Glomerular visceral epithelial cell (primary cell): ENCODE measurements at regions not wholly inside any gene's neighbourhood (a gene's known extent, or its start where the extent isn't known, plus 50 kb on each side); places are given as distances from the start of the nearest gene placed in this dataset.

Experiments used
- DNase-seq: peaks from one replicate; pipeline ENCODE4 v3.0.0-alpha.2; 2016; ENCODE audit errors: extremely low spot score

DNA sequence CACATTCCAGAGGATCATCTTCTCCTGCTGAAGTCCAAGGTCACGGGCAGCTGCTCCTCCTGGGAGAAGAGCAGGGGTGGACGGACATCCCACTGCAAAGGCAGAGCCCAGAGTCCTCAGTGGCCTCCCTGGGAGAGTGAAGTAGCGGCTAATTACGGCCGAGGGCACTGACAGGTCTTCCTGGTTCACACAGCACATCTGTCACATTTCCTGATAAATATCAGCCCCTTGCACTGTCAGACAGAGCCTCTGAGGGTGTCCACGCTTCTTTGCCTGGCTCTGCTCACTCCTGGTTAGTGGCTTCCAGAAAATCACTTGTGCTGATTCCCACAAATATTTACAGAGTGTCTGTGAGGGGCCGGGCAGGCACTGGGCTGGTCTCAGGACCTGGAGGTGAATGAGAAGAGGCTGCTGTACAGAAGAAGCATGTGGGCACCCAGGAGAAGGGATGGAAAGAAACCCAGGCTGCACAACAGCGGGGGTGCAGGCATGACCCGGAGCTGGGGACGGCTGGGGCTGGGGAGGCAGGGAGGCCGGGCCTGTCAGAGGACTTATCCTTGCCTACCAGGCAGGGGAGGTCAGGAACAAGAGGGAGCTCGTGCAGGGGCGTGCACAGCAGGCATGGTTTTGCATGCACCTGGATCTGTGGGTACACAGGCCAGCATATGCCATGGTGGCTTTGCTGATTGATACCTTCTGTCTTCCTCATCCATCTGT, 258.2 kb upstream of the TNRC6C start:
- no peak for DNase-seq

DNA sequence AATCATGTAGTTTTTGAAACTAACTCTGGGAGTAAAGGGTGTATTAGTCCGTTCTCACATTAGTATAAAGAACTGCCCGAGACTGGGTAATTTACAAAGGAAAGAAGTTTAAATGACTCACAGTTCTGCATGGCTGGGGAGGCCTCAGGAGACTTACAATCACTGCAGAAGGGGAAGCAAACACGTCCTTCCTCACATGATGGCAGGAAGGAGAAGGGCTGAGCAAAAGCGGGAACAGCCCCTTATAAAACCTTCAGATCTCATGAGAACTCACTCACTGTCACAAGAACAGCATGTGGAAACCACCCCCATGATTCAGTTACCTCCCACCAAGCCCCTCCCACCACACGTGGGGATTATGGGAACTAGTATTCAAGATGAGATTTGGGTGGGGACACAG, 256.5 kb upstream of the TNRC6C start:
- DNase-seq, result no peak

DNA sequence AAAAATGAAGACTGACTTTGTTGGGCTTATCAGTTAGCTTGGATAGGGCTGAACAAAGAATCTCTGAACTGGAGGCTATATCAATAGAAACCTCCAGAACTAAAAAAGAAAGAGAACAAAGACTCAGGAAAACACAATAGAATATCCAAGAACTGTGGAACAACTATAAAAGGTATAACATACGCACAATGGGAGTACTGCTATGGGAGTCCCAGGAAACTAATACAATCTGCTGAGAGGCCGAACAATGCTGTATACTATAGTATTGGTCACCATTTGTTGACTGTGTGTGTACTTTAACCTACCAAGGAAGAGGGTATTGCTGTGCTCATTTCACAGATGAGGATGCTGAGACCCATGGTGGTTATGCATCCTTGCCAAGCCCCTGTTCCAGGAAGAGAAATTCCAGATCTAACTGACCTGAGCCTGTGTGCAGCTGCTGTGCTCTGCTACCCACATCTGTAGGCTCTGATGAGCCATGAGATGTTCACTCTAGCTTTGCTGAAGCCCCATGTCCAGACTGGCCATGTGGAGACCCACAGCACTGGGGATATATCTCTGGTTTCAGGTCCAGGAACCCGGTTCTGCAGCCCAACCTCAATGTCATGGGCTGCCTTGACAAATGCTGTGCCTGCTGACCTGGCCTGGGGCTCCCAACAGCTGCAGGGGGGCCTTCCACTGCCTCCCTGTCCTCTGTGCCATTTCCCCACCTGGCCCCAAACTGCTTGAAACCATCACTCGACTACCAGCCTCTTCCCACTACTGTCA, 254.3 kb upstream of the TNRC6C start:
- no peak for DNase-seq

DNA sequence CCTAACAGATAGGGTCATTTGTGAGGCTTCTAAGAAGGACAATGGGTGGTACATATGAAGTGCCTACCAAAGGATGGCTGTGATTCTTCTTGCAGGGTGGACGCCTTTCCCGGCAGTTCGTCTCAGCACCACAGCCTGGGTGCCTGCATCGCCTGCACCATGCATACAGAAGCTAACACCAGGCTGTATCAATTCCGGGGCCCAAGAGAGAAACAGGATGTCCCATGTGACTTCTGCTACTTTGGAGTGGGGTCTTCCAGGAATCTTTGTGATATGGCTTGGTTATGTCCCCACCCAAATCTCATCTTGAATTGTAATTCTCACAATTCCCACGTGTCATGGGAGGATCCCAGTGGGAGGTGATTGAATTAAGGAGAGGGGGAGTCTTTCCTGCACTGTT, 251.6 kb upstream of the TNRC6C start:
- no peak for DNase-seq

DNA sequence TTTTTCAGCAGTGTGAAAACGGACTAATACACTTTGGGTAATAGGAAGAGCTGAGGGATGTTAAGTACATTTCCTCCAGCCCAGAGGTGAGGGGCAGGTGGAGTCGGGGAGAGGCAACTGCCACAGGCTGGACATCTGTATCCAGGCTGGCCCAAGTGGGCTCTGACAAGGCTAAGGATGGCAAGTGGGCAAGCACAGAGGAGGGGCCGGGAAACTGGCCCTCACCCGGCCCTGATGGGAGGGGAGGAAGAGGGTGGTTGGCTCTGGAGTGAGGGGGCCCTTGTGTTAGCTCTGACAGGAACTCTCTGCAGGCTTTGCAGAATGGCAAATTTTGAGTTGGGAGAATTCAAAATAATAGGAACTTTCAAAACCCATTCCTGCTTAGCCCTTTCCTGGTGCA, 251.0 kb upstream of the TNRC6C start:
- no peak for DNase-seq

DNA sequence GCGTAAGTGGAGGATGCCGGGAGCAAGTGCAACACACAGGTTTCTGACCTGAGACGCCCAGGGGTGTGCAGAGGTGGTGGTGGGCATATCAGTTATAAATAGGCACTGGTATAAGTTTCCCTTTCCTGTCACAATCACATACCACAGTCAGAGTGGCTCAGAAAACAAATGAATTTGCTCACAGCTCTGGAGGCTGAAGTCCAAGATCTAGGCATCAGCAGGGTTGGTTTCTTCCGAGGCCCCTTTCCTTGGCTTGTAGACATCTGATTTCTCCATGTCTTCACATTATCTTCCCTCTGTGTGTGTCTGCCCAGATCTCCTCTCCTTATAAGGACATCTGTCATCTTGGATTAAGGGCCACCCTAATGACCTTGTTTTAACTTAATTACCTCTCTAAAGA, 250.5 kb upstream of the TNRC6C start:
- DNase-seq, result no peak

DNA sequence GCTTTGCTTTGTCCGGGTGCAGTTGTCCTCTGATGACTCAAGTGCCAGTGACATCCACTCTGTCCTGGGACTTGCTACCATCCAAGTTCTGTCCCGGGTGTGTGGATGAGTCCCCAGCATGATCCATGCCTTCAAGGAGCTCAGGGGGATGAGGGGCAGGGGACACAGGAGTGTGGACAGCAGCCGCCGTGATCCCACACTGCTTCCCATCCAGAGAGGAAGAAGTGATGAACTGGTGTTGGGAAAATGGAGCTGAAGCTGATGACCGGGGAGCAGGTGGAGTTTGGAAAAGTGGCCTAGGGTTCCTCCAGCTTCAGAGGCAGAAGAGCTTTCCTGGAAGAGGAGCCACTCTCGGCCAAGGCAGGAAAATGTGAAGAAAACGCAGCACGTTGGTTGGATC, 249.6 kb upstream of the TNRC6C start:
- no peak for DNase-seq

DNA sequence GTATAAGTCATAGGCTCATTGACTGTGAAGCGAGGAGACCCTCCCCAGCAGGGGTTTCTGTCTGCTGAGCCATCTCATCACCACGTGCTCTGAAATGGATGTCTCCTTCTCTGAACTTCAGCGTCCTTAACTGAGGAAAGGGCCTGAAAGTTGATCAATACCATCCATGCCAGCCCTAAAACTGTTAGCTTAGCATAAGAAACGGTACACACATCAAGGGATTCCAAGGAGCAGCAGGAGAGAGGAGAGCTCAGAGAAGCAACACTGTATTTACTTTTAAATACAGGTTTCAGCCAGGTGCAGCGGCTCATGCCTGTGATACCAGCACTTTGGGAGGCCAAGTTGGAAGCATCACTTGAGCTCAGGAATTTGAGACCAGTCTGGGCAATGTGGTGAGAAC, 248.9 kb upstream of the TNRC6C start:
- DNase-seq, result no peak

DNA sequence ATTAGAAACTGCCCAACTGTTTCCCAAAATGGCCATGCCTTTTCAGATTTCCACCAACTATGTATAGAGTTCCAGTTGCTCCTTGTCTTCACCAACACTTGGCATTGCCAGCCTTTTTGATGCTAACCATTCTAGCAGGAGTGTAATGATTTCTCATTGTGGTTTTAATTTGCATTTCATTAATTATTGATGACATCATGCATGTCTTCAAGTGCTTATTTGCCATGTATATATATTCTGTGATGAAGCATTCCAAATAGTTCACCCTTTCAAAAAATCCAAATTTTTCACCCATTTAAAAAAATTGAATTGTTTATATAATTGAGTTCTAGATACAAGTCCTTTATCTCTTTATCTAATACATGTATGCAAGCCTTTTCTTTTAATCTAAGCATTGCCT, 245.9 kb upstream of the TNRC6C start:
- DNase-seq, result no peak

DNA sequence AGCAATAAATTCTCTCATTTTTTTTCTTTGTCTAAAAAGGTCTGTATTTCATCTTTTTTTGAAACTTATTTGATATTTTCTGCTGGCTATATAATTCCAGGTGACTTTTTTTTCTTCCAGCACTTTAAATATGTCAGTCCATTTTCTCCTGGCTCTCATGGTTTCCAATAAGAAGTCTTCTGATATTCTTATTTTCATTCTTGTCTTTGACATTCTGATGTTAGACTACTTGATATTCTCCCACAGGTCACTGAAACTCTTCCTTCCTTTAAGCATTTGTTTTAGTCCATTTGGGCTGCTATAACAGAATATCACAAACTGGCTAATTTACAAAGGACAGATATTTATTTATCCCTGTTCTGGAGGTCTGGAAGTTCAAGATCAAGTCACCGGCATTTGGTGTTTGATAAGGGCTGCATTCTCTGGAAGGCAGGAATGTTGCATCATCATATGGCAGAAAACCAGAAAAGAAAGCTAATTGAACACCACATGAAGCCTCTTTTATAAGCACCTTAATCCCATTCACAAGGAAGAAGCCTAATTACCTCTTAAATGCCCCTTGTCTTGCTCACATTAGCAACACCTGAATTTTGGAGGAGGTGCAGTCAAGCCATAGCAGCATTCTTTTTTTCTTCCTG, 242.1 kb upstream of the TNRC6C start:
- no peak for DNase-seq

DNA sequence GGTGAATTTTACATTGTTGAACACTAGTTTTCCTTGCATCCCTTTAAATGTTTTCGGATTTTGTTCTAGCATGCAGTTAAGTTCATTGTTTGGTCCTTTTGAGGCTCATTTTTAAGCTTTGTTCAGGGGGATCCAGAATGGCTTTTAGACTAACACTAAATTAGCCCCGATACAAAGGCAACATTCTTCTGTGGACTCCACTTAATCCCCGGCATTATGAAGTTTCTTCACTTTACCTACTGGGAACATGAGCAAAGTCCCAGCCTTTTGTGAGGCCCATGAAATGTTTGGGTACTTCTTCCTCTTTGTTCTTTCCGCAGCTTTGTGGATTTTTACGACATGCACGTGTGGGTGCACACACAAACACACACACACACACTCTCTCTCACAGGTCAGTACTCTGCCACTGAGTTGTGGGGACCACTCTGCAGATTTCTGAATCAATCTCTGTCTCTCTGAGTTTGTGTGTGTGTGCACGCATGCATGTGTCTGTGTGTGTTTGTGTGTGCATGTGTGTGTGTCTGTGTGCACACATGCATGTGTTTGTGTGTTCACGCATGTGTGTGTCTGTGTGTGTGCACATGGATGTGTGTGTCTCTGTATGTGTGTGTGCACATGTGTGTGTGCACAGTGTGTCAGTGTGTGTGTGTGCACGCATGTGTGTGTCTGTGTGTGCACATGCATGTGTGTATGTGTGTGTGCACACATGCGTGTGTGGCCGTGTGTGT, 240.4 kb upstream of the TNRC6C start:
- DNase-seq, result no peak

DNA sequence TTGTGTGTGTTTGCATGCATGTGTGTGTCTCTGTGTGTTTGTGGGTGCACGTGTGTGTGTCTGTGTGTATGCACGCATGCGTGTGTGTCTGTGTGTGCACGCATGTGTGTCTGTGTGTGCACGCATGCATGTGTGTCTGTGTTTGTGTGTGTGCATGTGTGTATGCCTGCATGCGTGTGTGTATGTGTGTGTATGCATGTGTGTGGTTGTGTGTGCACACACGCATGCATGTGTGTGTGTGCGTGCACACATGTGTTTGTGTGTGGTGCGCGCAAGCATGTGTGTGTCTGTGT, 239.9 kb upstream of the TNRC6C start:
- DNase-seq, result no peak

DNA sequence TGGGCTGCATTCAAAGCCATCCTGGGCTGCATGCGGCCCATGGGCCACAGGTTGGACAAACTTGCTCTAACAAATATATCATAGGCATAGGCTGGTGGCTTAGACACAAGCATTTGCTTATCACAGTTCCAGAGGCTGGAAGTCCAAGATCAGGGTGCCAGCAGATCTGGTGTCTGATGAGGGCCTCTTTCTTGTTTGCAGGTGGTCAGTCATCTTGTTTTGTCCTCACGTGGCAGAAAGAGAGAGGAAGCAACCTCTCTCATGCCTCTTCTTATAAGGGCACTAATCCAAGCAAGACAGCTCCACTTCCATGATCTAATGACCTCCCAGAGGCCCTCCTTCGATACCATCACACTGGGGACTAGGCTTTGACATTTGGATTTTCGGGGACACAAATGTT, 238.7 kb upstream of the TNRC6C start:
- DNase-seq, result no peak

DNA sequence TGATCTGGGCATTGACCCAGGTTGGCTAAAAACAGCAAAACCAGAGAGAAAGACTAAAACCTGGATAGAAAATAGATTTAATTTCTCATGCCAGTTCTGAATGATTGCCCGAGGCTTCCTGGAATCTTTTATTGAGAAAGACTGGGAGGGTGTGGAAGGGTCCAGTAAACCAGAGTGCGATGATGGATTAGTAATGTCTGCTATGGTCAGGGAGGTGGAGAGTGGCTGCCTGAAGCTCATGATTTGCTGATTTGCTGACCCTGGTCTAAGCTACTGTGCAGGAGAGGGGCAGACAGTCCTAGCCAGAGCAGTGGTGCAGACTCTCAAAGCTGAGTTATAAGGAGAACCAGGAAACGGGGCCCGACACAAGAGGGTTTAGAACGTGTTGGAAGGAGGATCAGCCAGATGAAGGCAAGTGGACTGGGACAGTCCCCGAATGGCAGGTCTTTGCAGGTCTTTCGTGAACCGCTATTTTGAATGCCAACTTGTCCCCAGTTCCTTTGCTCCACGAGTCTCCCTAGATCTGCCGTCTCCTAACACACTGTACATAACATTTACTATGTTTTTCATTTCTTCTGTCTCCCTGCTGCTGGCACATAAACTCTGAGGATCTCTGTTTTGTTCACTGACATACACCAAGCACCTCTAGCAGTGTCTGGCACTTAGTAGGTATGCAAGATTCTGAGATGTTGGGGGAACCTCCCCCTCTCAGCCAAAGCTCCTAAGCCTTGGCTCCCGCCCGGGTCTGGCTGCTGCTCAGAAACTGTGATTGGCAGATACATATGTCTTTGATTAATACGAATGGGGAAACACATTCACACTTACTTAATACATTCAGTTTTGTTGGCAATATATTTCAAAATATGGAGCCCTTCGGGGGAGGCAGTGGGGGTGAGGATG, 237.3 kb upstream of the TNRC6C start:
- DNase-seq, result no peak

DNA sequence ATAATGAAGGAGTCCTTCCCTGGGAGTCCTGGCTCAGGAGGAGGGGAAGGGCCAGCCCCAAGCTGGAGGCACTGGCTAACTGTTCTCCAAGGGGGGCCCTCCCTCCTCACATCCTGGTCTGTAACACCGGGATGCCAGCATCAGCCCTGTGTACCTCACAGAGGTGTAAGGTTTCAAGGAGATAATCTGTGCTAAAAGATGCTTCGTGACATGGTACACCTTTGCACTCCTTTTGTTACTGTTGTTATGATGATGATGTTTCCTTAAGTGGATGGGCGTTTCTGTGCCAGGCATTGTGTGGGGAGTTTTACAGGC, 236.7 kb upstream of the TNRC6C start:
- DNase-seq, result no peak

DNA sequence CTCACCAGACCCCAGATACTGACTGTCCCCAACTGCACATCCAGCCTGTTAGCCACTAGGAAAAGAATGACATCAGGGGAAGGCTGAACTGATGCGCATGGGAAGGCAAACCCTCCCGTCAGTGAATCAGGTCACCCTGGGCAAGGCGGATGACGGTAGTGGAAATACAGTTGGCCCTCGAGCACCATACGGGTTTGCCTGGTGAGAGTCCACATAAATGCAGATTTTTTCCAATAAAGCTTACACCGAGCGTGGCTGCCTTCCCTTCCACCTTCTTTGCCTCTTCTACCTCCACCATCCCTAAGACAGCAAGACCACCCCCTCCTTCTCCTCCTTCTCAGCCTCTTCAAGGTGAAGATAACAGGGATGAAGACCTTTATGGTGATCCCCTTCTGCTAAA, 236.1 kb upstream of the TNRC6C start:
- DNase-seq, result no peak

DNA sequence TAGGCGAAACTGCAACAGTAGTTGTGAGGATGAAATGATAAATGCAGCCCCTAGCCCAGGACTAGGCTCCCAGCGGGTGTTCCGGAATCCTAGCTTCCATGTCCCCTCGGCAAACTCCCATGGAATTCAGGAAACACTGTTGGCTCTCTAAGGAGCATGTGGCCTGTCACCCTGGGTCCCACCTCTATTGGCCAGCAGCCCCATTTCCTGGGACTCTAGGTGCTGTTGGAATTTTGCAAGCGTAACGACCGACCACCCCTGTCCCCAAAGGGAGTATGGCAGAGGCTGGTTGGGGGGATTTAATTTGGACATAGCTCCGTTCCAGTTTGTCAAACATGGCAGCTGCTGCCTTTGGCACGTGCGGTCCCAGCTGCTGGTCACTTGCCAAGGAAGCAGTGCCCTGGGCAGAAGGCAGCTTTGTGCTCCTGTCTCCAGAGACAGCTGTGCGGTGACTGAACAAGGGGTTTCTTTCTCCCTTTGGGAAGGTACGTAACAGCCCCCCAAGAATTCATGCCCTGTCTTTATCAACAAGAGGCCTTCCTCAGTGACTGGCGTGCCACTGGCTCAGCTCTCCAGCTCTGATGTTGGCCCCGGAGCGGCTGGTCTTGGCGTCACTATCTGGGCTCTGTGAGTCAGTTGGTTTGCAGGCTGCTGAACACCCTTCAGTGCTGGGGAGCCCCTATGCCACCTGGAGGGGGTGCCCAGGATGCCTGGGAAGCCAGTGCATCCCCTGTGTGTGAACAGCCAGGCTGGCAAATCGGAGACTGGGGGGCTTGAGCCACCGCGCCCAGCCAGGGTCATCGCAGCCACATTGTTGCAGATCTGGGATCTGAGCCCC, 235.2 kb upstream of the TNRC6C start:
- no peak for DNase-seq

DNA sequence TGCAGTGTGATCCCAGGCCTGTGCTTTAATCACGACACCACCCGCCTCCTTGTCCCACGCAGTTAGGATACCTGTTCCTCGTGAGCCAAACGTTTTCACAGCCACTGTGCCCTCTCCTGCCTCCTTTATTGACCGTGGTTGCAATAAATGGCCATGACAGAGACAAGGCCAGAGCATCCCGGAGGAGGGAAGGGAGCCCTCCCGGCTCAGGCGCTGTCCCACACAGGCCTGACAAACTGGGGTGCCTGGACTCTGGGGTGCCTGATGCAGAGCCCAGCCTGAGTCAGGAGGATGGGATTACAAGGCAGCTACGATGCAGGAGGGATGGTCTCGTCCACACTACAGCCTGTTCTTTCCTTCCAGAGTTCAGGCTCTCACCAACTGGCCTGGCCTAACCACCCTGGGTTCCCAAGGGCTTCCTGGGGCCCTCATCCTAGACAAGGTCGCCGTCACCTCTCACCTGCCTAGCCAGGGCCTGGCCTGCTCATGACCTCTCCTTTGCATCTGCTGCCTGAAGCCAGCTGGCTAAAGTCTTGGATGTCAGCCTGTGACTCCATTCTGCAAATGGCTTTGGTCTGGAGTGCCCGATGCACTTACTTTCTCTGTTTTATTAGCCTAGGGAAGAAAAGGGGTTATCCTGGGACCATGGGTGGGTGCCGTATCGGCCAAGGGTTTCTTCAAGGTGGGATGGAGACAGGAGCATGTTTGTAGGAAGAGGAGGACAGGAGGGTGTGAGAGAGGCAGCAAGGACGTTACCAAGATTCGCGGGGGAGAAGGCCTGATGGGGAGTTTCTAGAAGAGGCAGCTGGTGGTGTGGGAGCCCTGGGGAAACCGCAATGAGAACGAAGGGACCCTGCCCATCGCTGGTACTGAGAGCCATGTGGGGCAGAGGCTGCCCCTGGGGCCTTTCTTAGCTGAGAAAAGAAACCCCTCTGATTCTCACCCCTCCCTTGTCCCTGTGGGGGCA, 234.3 kb upstream of the TNRC6C start:
- no peak for DNase-seq

DNA sequence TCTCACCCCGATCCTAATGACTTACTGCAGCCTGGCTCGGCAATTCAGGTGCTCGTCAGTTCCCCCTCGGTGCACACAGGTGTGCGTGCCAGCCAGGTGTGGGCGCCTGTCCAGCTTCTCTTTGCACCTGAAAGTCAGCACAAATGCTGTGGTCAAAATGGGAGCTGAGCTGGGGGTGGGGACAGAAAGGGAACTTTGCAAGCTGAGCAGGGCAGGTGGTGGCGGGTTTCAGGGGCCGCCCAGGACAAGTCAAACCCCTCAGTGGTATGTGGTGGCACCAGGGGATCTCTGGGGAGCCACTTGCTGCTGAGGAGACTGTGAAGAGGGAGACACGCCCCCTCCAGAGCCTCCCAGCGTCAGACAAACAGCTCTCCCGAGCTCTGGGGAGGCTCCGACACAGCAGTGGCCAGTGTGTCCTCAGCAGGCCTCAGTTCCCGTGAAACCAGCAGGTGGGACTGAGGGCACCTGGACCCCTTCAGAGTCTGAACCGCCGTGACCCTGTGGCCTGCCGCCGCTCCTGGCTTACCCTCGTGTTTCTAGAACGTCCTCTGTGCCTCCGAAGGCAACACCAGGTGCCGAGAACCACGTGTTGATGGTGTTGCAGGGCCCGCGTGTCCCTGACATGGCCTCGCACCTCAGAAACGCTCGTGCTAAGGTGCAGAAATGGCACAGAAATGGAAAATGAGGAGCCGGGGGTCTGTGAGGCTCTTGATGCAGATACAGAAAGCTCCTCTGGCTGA, 233.5 kb upstream of the TNRC6C start:
- no peak for DNase-seq
